HEK293 (cell line): ENCODE measurements at regions not wholly inside any gene's neighbourhood (a gene's known extent, or its start where the extent isn't known, plus 50 kb on each side); places are given as distances from the start of the nearest gene placed in this dataset.

Experiments used
- CTCF ChIA-PET: fragments of 350-600 bp; formaldehyde crosslinking; extraction: SDS; loops from one replicate; lab custom pipeline; 2021; ENCODE audit warnings: antibody characterized with exemption; lab: Yijun Ruan, JAX
- POLR2A ChIA-PET: fragments of 300-600 bp; formaldehyde crosslinking; extraction: SDS; loops from one replicate; lab custom pipeline; 2020; ENCODE audit warnings: antibody characterized with exemption, inconsistent platforms; lab: Yijun Ruan, JAX
- H3K27ac ChIP-seq: fragments of 200-500 bp; sonication (Bioruptor generic); 2 replicates; pipeline ENCODE4 v1.5.1; 2014; ENCODE audit warnings: low read depth, low read length, control low read depth, inconsistent platforms; ENCODE audit errors: extremely low read depth
- H3K36me3 ChIP-seq, 2 experiments: fragments of 200-500 bp in 1 of 2; sonication (Bioruptor generic) in 1 of 2; 1 replicate in 1 of 2; 2 replicates in 1 of 2; pipeline ENCODE4 v1.5.1; 2014 to 2017; ENCODE audit warnings: inconsistent platforms in 2 of 2, low read length in 2 of 2; ENCODE audit not compliant: control insufficient read depth in 2 of 2, insufficient read depth in 1 of 2
- H3K4me1 ChIP-seq: fragments of 200-500 bp; sonication (Bioruptor generic); 2 replicates; pipeline ENCODE4 v1.5.1; 2014; ENCODE audit warnings: mild to moderate bottlenecking, low read length, inconsistent platforms; ENCODE audit not compliant: control insufficient read depth, insufficient read depth
- H3K4me3 ChIP-seq: 2 replicates; pipeline ENCODE4 v1.5.1; 2011; ENCODE audit warnings: low read depth, mild to moderate bottlenecking, control low read depth, low read length, moderate library complexity
- H3K9me3 ChIP-seq: fragments of 200-500 bp; sonication (Bioruptor generic); 2 replicates; pipeline ENCODE4 v1.5.1; 2014; ENCODE audit warnings: low read depth, low read length, inconsistent platforms; ENCODE audit not compliant: control insufficient read depth, insufficient read depth
- BCL11B ChIP-seq: fragments of 450-650 bp; formaldehyde crosslinking; IDR thresholded peaks from 2 replicates; pipeline ENCODE4 v1.5.1; 2016; ENCODE audit warnings: low read depth, missing biosample characterization, missing genetic modification characterization
- REST ChIP-seq: fragments of 450-650 bp; formaldehyde crosslinking; IDR thresholded peaks from 2 replicates; pipeline ENCODE4 v1.5.1; 2016; ENCODE audit warnings: missing biosample characterization, missing genetic modification characterization
- TCF7L2 ChIP-seq: IDR thresholded peaks from 2 replicates; pipeline ENCODE4 v1.6.1; 2011; ENCODE audit warnings: low read depth, mild to moderate bottlenecking, inconsistent platforms, low read length, moderate library complexity, borderline replicate concordance
- TRIM28 ChIP-seq: IDR thresholded peaks from 2 replicates; pipeline ENCODE4 v1.6.1; 2011; ENCODE audit warnings: low read length, control low read depth, borderline replicate concordance
- ZBTB6 ChIP-seq: fragments of 450-650 bp; formaldehyde crosslinking; IDR thresholded peaks from 2 replicates; pipeline ENCODE4 v1.5.1; 2017; ENCODE audit warnings: missing biosample characterization, missing genetic modification characterization
- ZFHX2 ChIP-seq: fragments of 450-650 bp; formaldehyde crosslinking; conservative IDR thresholded peaks from 2 replicates; pipeline ENCODE4 v1.5.1; 2016; ENCODE audit warnings: missing biosample characterization, missing genetic modification characterization
- ZFP37 ChIP-seq: fragments of 450-650 bp; formaldehyde crosslinking; IDR thresholded peaks from 2 replicates; pipeline ENCODE4 v1.5.1; 2016; ENCODE audit warnings: missing biosample characterization, missing genetic modification characterization
- ZNF138 ChIP-seq: fragments of 450-650 bp; formaldehyde crosslinking; IDR thresholded peaks from 2 replicates; pipeline ENCODE4 v1.5.1; 2016; ENCODE audit warnings: missing biosample characterization, missing genetic modification characterization, borderline replicate concordance
- ZNF157 ChIP-seq: fragments of 450-650 bp; formaldehyde crosslinking; IDR thresholded peaks from 2 replicates; pipeline ENCODE4 v1.5.1; 2016; ENCODE audit warnings: missing biosample characterization, missing genetic modification characterization
- ZNF169 ChIP-seq: fragments of 450-650 bp; formaldehyde crosslinking; IDR thresholded peaks from 2 replicates; pipeline ENCODE4 v1.5.1; 2016; ENCODE audit warnings: missing biosample characterization, missing genetic modification characterization
- ZNF223 ChIP-seq: fragments of 450-650 bp; formaldehyde crosslinking; IDR thresholded peaks from 2 replicates; pipeline ENCODE4 v1.5.1; 2016; ENCODE audit warnings: missing biosample characterization, missing genetic modification characterization
- ZNF266 ChIP-seq: fragments of 450-650 bp; formaldehyde crosslinking; IDR thresholded peaks from 2 replicates; pipeline ENCODE4 v1.5.1; 2016; ENCODE audit warnings: missing biosample characterization, missing genetic modification characterization, low read depth
- ZNF423 ChIP-seq: fragments of 450-650 bp; formaldehyde crosslinking; IDR thresholded peaks from 2 replicates; pipeline ENCODE4 v1.5.1; 2016; ENCODE audit warnings: missing biosample characterization, missing genetic modification characterization
- ZNF473 ChIP-seq: fragments of 450-650 bp; formaldehyde crosslinking; IDR thresholded peaks from 2 replicates; pipeline ENCODE4 v1.5.1; 2017; ENCODE audit warnings: missing biosample characterization, missing genetic modification characterization
- ZNF548 ChIP-seq: fragments of 450-650 bp; formaldehyde crosslinking; IDR thresholded peaks from 2 replicates; pipeline ENCODE4 v1.5.1; 2016; ENCODE audit warnings: missing biosample characterization, missing genetic modification characterization
- ZNF555 ChIP-seq: fragments of 450-650 bp; formaldehyde crosslinking; conservative IDR thresholded peaks from 2 replicates; pipeline ENCODE4 v1.5.1; 2017; ENCODE audit warnings: missing biosample characterization, mild to moderate bottlenecking, missing genetic modification characterization, inconsistent platforms
- TF ChIP-seq, protein P1 (sequence below): fragments of 450-650 bp; formaldehyde crosslinking; IDR thresholded peaks from 2 replicates; pipeline ENCODE4 v1.5.1; 2016; ENCODE audit warnings: missing biosample characterization, missing genetic modification characterization

GRCh38 chr13:64938660-64939059 is 2291.5 kb downstream of the PCDH9 start (continued):
- TF ChIP-seq, protein P1, sequence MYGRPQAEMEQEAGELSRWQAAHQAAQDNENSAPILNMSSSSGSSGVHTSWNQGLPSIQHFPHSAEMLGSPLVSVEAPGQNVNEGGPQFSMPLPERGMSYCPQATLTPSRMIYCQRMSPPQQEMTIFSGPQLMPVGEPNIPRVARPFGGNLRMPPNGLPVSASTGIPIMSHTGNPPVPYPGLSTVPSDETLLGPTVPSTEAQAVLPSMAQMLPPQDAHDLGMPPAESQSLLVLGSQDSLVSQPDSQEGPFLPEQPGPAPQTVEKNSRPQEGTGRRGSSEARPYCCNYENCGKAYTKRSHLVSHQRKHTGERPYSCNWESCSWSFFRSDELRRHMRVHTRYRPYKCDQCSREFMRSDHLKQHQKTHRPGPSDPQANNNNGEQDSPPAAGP (tag by site-specific recombination), result no peak
- TF ChIP-seq ZNF423, result no peak
- TF ChIP-seq ZNF548, result no peak
- no peak for TF ChIP-seq ZFHX2 (tag by site-specific recombination)
- no peak for TF ChIP-seq ZNF157 (tag by site-specific recombination)
- no peak for TF ChIP-seq ZNF266 (tag by site-specific recombination)
- no peak for TF ChIP-seq ZNF138 (tag by site-specific recombination)

DNA sequence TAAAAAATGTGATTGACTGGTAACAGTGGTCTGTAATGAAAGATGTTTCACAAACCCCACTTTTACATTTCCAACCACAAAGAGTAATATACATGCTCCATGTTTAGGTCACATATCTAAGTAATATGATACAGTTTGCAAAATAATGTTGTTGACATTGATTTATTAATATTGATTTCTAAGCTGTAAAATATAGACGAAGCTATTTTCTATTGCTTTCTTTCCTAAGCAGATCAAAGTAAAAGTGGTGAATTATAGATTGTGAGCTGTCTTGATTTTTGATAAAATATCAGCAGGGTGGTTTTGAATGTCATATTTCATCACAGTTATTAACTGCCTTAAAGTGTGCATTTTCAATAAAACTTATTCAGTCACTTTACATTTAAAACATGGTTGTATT is 2292.8 kb downstream of the PCDH9 start:
- Histone ChIP-seq H3K36me3 (no peaks in the 10 kb centered on the region), H3K4me3 (no peak overlapping the region), H3K4me1 (no peaks in the 10 kb centered on the region), H3K27ac (no peak overlapping the region)
- TF ChIP-seq ZFP37 (tag by site-specific recombination) (no peak), ZNF169 (tag by site-specific recombination) (no peak), BCL11B (tag by site-specific recombination) (no peak), TCF7L2 (peak; percentile 64; the same call in 1 of the 2 replicates), ZBTB6 (tag by site-specific recombination) (no peak), TRIM28 (no peak)
- TF ChIP-seq, all 188 proteins: peak for 1
- H3K9me3 ChIP-seq, result no peaks in the 10 kb centered on the region
- ChIA-PET POLR2A (no interaction called here), CTCF (interaction anchor here (0.6 kb wide), 1 partner anchor 1766 kb away, joined by 3 read pairs; no protein-coding TSS in a partner anchor)

DNA sequence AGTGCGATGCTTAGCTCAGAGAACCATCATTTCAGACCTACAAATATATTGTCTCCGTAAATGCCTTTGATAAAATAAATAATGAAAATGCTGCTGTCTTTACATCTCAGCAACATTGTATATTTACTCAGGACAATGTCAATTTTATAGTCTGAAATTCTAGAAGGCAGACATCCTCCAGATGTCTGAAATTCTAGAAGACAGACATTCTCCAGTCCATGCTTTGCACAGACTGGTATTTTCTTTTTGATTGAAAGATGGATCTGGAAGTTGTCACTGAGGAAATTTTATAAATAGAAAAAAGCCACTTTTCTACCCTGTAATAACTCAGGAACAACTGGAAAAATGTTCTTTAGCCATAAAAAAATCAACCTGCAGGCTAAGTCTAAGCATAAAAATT is 2293.3 kb downstream of the PCDH9 start:
- TF ChIP-seq REST, result no peak
- no peak for TF ChIP-seq ZNF473
- no peak for TF ChIP-seq ZNF555 (tag by site-specific recombination)
- Histone ChIP-seq H3K4me1 (no peaks in the 10 kb centered on the region), H3K4me3 (no peak overlapping the region), H3K9me3 (no peaks in the 10 kb centered on the region), H3K36me3 (no peaks in the 10 kb centered on the region), H3K27ac (no peak overlapping the region)
- ChIA-PET POLR2A (no interaction called here), CTCF (interaction anchor here (0.6 kb wide), 1 partner anchor 1766 kb away, joined by 3 read pairs; no protein-coding TSS in a partner anchor)

- Histone ChIP-seq H3K4me1 (no peaks in the 10 kb centered on the region), H3K36me3 (no peaks in the 10 kb centered on the region), H3K9me3 (no peaks in the 10 kb centered on the region), H3K4me3 (no peak overlapping the region), H3K27ac (no peak overlapping the region)
- ChIA-PET POLR2A (no interaction called here), CTCF (no interaction called here)
- TF ChIP-seq ZNF223 (tag by site-specific recombination), result no peak
These were observed 2294.7 kb downstream of the PCDH9 start for GRCh38 chr13:64935441-64935840.
